Uterus (tissue), 3 donors: ENCODE measurements at regions not wholly inside any gene's neighbourhood (a gene's known extent, or its start where the extent isn't known, plus 50 kb on each side); places are given as distances from the start of the nearest gene placed in this dataset.

ENCODE experiments used
- DNase-seq, 2 donors: peaks; one replicate each; pipeline ENCODE4 v3.0.0-alpha.2; 2019 to 2020
- H3K27ac ChIP-seq, 2 donors: fragments of 200-600 bp; sonication (generic); 1 replicate in 1 of 2; 2 replicates in 1 of 2; pipeline ENCODE4 v1.5.1; 2016 to 2018
- H3K27me3 ChIP-seq, 2 donors: fragments of 200-600 bp; sonication (generic); one replicate each; pipeline ENCODE4 v1.5.1; 2018 to 2019; ENCODE audit warnings: control low read depth in 1 of 2
- H3K36me3 ChIP-seq, 2 donors: fragments of 200-600 bp; sonication (generic); one replicate each; pipeline ENCODE4 v1.5.1; 2019; ENCODE audit warnings: control low read depth in 1 of 2
- H3K4me1 ChIP-seq, 2 donors: fragments of 200-600 bp; sonication (generic); one replicate each; pipeline ENCODE4 v1.5.1; 2018 to 2019; ENCODE audit warnings: control low read depth in 1 of 2
- H3K4me3 ChIP-seq, 2 donors: fragments of 200-600 bp; sonication (generic); 1 replicate in 1 of 2; 2 replicates in 1 of 2; pipeline ENCODE4 v1.5.1; 2018 to 2019; ENCODE audit warnings: mild to moderate bottlenecking in 1 of 2
- H3K9me3 ChIP-seq, 2 donors: fragments of 200-600 bp; sonication (generic); one replicate each; pipeline ENCODE4 v1.5.1; 2019; ENCODE audit warnings: control low read depth in 1 of 2
- CTCF ChIP-seq, 4 experiments: fragments of 200-600 bp in 2 of 4; fragments of 450-650 bp in 2 of 4; sonication (generic) in 2 of 4; IDR thresholded peaks; one replicate each; pipeline ENCODE4 v1.5.1; 2016 to 2019; ENCODE audit warnings: antibody characterized with exemption in 4 of 4, mild to moderate bottlenecking in 2 of 4, moderate library complexity in 1 of 4
- POLR2A ChIP-seq, 2 donors: fragments of 450-650 bp; IDR thresholded peaks; one replicate each; pipeline ENCODE4 v1.6.1; 2016; ENCODE audit warnings: antibody characterized with exemption in 2 of 2, mild to moderate bottlenecking in 1 of 2, moderate library complexity in 1 of 2
- intact Hi-C: fragments of 100-400 bp; cut with DNase I; formaldehyde crosslinking; loops from one replicate; pipeline ENCODE4 v1.15.1; 2023; ENCODE audit warnings: low total_unique reads
- donor health status: DM: yes; HTN: yes; CAD: no.

GRCh38 chr12:114760151-114760877 lies 76.3 kb upstream of the TBX3 start:
- DNase-seq = no peak

GRCh38 chr12:114759635-114760034 lies 75.7 kb upstream of the TBX3 start:
- Histone ChIP-seq H3K27ac (no peak overlapping the region), H3K4me1 (no peaks in the 10 kb centered on the region), H3K27me3 (no peaks in the 10 kb centered on the region), H3K36me3 (no peaks in the 10 kb centered on the region), H3K9me3 (no peaks in the 10 kb centered on the region), H3K4me3 (no peak overlapping the region)
- no peak for TF ChIP-seq CTCF (IDR thresholded peaks at IDR 0.05)
- no peak for TF ChIP-seq POLR2A (IDR thresholded peaks at IDR 0.05)
- intact Hi-C loops = no loop called here
- no peak for DNase-seq

More at GRCh38 chr12:114760151-114760877, 76.3 kb upstream of the TBX3 start:
- TF ChIP-seq CTCF (IDR thresholded peaks at IDR 0.05) (no peak), POLR2A (IDR thresholded peaks at IDR 0.05) (no peak)
- Histone ChIP-seq H3K9me3 (no peaks in the 10 kb centered on the region), H3K36me3 (no peaks in the 10 kb centered on the region), H3K4me1 (no peaks in the 10 kb centered on the region), H3K27ac (no peak overlapping the region), H3K4me3 (no peak overlapping the region), H3K27me3 (no peaks in the 10 kb centered on the region)
- intact Hi-C loops = no loop called here

GRCh38 chr12:114757684-114758325 lies 73.8 kb upstream of the TBX3 start:
- H3K9me3 ChIP-seq = no peaks in the 10 kb centered on the region
- no peak overlapping the region for H3K27ac ChIP-seq
- no peak overlapping the region for H3K4me3 ChIP-seq
- H3K27me3 ChIP-seq = no peaks in the 10 kb centered on the region
- intact Hi-C loops = no loop called here
- H3K36me3 ChIP-seq = no peaks in the 10 kb centered on the region
- TF ChIP-seq POLR2A (IDR thresholded peaks at IDR 0.05) = no peak
- TF ChIP-seq CTCF (IDR thresholded peaks at IDR 0.05) = no peak
- no peak for DNase-seq
- H3K4me1 ChIP-seq = no peaks in the 10 kb centered on the region

GRCh38 chr12:114752217-114752616 lies 68.2 kb upstream of the TBX3 start:
- TF ChIP-seq POLR2A (IDR thresholded peaks at IDR 0.05) (no peak), CTCF (IDR thresholded peaks at IDR 0.05) (no peak)
- intact Hi-C loops = no loop called here
- no peaks in the 10 kb centered on the region for H3K36me3 ChIP-seq
- DNase-seq = no peak
- no peaks in the 10 kb centered on the region for H3K9me3 ChIP-seq
- no peaks in the 10 kb centered on the region for H3K4me1 ChIP-seq
- H3K4me3 ChIP-seq = no peak overlapping the region
- H3K27ac ChIP-seq = no peak overlapping the region
- no peaks in the 10 kb centered on the region for H3K27me3 ChIP-seq

GRCh38 chr12:114751712-114752111 lies 67.7 kb upstream of the TBX3 start:
- intact Hi-C loops = no loop called here
- H3K9me3 ChIP-seq = no peaks in the 10 kb centered on the region
- TF ChIP-seq CTCF (IDR thresholded peaks at IDR 0.05) (no peak), POLR2A (IDR thresholded peaks at IDR 0.05) (no peak)
- no peaks in the 10 kb centered on the region for H3K27me3 ChIP-seq
- H3K4me3 ChIP-seq = no peak overlapping the region
- DNase-seq = no peak
- no peaks in the 10 kb centered on the region for H3K36me3 ChIP-seq
- H3K27ac ChIP-seq = no peak overlapping the region
- no peaks in the 10 kb centered on the region for H3K4me1 ChIP-seq
